ENCODE measurements at regions not wholly inside any gene's neighbourhood (a gene's known extent, or its start where the extent isn't known, plus 50 kb on each side); places are given as distances from the start of the nearest gene placed in this dataset.

DNA sequence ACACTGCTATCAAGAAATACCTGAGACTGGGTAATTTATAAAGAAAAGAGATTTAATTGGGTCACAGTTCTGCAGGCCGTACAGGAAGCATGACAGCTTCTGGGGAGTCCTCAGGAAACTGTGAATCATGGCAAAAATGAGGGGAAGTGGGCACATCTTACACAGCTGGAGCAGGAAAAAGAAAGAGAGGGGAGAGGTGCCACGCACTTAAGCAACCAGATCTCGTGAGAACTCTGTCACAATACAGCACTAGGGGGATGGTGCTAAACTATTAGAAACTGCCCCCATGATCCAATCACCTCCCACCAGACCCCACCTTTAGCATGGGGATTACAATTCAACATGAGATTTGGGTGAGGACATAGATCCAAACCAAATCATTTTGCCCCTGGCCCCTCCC is 105.5 kb upstream of the CPLX2 start:
- no peak for DNase-seq

DNA sequence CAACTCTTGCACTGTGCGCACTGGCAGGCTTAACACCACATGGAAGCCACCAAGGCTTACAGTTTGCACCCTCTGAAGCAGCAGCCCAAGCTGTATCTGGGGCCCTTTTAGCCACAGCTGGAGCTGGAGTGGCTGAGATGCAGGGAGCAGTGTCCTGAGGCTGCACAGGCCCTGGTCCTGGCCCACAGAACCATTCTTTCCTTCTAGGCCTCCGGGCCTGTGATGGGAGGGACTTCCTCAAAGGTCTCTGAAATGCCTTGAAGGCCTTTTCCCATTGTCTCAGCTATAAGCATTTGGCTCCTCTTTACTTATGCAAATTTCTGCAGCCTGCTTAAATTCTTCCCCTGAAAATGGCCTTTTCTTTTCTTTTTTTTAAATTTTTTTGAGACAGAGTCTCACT is 104.4 kb upstream of the CPLX2 start:
- no peak for DNase-seq

DNA sequence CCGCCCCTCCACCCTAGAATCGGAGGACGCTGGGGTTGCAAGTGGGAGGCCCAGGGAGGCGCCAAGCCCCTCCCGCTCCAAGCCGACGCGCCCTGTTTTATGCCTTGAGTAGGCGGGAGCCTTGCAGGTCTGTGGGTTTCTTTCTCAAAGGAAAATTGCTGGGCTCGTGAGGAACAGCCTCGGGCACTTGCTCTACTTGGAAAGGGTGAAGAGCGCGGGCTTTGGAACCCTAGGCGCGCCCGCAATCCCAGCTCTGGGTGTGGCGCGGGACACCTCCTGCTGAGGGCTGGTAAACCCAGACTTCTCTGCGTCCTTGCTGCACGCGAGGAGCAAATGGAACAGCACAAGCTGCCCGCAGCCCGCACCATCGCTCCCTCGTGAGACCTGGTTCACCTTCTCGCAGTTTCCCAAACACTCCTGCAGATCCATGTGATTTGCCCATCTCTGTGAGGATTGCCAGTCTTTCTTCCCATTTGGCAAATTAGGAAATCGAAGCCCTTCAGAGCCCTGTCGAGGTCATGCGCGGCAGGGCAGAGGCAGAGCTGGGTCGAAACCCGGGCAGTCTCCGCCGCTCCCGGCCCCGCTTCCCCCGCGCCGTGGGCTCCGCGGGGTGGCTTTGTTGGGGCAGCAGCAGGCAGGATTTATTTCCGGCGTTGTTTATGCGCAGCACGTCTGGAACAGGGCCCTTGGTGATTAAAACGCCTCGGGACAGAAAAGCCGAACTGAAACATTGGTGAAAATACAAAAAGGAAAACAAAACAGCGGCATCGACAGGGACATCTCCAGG is 98.4 kb upstream of the CPLX2 start:
- DNase-seq = no peak

DNA sequence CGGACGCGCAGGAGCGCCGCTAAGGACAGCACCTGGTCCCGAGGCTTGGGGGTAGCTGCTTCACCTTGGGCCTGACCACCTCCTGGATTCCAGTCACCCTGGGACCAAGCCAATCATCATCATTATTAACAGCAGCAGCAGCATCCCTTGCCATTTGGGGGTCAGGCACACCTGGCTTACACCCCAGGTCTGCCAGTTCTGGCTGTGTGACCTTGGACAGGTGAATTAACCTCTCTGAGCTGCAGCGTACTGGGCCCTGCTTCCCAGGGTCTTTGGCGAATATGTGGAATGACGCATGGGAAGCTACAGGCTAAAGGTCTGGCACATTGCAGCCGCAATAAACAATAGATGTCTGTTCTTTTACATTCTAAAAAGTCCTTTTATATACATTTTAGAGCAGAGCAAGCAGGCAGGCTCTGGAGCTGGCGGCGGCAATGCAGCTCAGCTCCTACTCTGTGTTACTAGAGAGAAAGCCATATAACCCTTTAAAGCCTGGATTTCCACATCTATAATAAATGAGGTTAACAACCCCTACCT is 97.8 kb upstream of the CPLX2 start:
- DNase-seq = no peak

DNA sequence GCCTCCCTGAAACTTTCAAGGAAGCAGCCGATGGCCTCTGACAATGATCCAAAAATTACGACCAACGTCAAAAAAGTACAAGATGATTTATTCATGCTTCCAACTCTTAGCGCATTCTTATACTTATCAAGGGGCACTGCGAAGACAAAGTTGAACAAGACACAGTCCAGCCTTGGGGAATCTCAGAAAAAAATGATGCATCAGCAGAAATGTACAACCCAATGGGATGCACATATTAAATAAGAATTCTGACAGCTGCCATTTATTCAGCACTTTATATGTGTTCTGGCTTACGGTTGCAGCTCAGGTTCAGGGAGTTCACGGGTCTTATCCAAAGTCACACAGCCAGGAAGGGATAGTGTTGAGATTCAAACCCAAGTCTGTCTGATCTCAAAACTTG is 96.0 kb upstream of the CPLX2 start:
- no peak for DNase-seq

DNA sequence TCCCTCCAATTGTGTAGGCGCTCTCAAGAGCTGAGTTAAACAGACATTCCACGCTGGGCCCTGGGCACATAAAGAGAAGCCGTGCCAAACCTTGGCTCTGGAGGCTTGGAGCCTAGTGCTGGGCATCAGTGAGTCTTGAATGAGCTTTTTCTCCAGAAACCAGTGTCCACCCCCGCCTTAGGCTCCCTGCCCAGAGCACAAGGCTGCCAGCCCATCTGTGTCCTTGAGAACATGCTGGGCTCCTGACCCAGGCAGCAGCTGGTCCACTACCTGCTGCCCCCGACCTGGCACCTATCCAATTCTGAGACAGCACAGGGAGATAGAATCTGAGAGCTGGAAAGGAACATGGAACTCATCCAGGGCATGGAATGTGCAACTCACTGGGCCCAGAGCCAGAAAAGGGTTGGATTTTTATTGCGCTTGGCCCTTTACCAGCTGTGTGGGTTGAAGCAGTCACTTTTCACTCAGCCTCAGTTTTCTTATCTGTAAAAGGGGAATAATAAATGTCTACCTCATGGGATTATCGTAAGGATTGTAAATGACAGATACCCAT is 92.4 kb upstream of the CPLX2 start:
- DNase-seq = peak; percentile 73

DNA sequence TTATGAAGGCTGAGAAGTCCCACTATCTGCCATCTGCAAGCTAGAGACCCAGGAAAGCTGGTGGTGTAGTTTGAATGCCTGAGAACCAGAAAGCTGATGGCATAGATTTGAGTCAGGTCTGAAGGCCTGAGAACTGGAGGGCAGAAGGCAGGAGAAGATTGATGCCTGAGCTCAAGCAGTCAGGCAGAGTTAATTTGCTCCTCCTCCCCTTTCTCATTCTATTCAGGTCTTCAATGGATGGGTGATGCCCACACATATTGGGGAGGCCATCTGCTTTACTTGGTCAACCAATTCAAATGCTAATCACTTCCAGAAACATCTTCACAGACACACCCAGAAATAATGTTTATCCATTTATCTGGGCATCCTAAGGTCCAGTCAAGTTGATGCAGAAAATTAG is 87.6 kb upstream of the CPLX2 start:
- DNase-seq = no peak

DNA sequence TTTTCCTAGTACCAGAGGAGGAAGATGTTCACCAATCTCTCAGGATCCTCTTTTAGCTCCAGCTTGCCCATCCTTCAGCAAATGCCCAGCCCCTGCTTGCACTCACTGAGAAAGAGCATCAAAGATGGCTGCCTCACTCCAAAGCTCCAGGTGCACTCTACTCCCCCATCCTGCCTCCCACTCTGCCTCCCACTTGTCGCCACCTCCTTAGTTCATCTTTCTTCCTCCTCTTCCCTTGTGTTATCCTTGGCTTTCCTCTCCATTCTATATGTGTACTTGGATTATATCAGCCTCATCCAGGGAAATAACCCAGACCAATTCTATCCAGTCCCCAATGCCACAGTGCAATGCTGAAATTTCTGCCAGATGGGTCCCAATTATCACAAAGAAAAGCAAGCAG is 87.1 kb upstream of the CPLX2 start:
- no peak for DNase-seq

DNA sequence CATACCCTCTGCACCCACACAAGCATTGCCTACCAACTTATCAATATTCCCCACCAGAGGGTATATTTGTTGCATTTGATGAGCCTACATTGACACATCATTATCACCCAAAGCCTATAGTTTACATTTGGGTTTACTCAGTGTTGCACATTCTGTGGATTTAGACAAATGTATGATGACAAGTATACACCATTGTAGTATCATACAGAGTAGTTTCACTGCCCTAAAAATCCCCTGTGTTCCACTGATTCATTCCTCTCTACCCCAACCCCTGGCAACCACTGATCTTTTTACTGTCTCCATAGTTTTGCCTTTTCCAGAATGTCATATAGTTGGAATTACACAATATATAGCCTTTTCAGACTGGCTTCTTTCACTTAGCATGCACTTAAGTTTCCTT is 85.7 kb upstream of the CPLX2 start:
- no peak for DNase-seq

DNA sequence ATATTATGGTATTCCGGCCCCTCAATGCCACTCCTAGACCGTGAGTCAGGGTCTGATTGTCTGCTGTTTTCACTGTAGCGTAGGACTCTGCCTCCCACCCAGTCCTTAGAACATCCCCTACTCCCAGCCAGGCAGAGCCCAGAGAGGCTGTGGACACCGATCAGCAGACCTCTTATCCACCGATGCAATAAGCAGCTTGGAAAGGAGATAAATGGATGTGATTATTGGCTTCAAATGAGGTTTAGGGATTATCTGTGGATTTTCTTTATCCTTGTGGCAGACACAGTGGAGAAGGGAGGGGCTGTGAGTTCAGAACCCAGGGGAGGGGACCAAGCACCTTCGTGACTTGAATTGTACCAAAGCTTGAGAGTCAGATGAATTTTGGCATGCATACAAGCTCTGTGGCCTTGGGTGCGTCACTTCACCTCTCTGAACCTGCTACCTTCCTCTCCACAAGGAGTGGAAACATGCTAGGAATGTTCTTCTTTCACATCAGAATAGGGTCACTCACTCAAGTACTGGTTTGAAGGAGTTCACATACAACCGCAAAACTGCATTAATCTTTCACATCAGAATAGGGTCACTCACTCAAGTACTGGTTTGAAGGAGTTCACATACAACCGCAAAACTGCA is 83.1 kb upstream of the CPLX2 start:
- no peak for DNase-seq

DNA sequence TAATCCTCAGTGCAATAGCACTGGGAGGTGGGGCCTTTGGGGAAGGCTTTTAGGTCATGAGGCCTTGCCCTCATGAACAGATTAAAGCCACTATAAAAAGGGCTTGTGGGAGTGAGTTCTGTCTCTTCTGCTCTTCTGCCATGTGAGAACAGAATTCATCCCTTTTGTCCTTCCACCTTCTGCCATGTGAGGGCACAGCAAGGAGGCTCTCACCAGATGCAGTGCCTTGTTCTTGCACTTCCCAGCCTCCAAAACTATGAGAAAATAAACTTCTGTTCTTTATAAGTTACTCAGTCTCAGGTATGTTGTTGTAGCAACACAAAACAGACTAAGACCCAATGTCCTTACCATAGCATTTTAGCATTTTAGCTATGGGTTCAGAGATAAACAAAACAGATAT is 81.7 kb upstream of the CPLX2 start:
- no peak for DNase-seq

DNA sequence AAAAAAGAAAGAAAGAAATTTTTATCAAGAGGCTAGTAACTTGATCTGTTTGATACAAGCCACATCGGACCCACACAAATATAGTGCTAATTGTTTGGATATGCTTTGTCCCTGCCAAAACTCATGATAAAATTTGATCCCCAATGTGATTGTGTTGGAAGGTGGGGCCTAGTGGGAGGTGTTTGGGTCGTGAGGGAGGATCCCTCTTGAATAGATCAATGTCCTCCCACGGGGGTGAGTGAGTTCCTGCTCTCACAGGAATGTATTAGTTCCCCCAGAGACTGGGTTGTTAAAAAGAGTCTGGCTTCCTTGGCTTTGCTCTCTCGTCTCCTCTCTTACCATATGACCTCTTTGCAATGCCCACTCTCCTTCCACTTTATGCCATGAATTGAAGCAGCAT is 80.6 kb upstream of the CPLX2 start:
- DNase-seq = no peak

DNA sequence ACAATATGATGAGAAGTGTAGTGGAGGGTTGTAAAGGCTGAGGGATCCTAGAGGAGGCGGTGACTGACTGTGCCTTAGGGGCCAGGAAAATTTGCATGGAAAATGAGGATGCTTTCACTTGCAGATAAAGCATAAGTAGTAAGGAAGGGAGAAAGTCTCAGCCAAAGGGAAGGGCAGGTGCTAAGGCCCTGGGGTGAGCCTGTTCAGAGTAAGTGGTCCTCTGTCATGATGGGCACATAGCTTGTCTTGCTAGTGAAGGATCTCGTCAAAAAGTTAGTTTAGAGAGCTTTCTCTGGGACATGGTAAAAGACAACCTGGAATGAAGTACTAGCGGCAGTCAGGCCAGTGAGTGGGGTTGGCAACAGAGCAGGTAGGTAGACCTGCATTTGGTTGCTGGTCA is 75.4 kb upstream of the CPLX2 start:
- DNase-seq = no peak

DNA sequence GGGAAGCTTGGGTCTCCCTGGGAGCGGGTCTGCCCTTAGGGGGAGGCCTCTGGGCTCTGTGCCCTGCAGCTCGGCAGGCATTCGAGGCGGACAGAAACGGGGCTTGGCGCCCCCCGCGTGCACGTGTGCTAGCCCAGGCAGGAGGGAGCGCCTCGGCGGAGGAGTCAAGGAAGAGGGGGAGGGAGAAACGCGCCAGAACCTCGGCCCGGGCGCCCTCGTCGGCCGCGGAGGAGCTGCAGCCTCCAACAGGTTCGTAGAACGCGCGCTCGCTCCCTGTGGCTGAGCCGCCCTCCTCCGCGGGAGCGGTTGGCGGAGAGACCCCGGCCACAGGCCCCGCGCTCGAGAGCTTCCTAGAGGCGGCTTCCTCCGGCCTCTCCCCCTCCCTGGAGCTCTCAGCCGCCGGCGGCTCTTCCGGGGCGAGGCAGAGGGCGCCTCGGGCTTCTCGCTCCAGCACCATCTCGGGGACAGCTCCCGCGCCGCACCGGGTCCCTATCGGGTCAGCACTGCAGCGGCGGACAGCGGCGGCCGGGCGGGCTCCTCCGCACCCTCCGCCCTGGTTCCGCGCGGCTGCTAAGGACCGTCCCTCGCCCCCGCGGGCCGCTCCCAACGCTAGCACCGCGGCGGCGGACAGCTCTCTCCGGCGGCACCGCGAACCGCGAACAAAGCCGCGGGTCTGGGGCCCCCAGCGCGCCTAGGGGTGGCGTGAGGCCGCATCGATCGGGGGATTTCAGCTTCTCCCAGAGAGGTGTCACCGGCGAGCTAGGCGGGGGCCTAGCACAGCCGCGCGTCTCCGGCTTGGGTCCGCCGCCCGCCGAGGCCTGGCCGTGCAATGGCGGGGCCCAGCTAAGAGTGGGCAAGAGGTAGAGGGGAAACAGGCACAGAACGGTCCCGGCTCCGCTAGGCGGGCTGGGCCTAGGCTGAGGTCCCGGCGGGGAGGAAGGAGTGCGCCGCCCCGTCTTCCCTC is 74.6 kb upstream of the CPLX2 start:
- peak; percentile 36 for DNase-seq

DNA sequence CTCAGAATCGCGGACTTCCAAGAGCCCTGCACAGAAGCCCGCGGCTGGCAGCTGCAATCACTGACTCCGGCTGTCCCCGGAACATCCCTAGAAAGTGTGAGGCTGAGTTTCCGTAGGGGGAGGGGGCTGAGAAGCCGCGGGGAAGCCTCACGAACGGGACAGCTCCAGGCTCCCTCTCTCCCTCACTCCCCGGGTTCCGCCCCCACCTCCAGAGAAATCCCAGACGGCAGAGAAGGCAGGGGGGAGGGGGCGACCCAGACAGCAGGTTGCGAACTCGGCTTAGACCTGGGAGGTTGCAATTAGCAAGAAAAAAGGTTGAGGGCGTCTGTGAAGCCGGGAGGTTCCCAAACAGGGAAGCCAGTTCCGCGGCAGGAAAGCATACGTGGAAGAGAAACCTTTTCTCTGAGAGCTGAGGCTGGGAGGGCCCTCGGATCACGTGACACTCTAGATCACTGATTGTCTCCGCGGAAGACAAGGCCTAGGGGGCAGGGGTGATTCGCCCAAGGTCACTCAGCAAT is 73.8 kb upstream of the CPLX2 start:
- DNase-seq = peak; percentile 72

DNA sequence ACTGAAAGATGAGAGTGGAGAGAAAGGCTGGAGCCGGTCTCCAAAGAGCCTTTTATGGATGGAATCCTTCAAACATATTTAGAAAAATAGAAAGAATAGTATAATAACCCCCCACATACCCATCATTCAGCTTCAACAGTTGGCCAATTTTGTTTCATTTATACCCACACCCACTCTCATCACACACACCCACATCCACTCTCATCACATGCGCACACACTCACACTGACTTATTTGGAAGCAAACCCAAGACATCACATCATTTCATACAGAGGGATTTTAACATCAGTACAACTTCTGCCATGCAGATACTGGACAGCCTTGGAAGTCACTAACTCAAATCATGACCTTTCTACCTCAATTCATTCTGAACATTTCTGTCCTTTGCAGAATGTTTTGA is 72.8 kb upstream of the CPLX2 start:
- no peak for DNase-seq

DNA sequence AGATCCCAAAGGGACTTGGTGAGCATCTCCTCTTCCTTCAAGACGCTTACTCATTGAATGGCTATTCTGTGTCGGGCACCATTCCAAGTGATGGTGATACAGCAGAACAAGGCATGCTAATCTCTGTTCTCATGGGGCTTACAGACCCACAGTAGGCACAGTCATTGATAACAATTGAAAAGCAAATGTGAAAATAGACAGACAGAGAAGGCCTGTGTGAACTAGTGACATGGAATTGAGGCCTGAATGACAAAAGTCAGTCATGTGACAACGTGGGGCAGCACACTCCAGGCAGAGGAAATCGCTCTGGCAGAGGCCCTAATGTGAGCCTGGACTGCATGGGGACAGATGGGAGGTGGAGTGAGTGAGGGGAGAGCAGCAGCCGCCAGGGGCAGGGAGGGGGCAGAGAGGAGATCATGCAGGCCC is 70.7 kb upstream of the CPLX2 start:
- no peak for DNase-seq

DNA sequence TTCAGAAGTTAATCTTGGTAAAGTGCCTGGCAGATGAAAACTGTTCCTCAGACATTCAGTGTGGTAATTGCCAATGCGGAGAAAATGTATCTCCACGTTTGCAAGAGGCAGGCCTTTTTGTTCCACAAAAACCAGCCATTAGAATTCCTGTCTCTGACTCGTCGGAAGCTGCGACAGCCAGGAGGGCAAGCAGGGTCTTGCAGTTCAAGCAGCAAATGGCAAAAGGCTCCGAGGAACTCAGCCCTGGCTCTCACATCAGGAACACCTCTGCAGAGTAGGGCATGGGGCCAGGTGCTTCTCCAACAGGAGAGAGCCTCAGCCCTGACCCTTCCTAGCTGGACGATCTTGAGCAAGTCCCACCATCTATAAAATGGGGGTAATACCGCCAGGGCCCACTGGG is 69.0 kb upstream of the CPLX2 start:
- no peak for DNase-seq

DNA sequence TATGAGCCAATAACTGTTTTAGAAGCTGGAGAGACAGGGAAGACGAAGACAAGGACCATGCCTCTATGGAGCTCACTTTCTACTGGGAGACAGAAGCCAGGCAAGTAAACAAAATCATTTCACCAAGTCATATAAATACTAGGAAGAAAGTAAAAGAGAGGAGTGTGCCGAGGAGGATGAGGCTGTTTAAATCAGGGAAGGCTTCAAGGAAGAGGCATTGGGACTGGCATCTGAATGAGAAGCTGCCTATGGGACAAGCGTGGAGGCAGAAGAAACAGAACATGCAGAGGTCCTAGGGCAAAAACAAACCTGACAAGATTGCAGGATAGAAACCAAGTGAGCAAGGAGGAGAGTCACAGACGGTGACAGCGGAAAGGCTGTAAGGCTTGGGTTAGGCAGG is 68.1 kb upstream of the CPLX2 start:
- DNase-seq = no peak

DNA sequence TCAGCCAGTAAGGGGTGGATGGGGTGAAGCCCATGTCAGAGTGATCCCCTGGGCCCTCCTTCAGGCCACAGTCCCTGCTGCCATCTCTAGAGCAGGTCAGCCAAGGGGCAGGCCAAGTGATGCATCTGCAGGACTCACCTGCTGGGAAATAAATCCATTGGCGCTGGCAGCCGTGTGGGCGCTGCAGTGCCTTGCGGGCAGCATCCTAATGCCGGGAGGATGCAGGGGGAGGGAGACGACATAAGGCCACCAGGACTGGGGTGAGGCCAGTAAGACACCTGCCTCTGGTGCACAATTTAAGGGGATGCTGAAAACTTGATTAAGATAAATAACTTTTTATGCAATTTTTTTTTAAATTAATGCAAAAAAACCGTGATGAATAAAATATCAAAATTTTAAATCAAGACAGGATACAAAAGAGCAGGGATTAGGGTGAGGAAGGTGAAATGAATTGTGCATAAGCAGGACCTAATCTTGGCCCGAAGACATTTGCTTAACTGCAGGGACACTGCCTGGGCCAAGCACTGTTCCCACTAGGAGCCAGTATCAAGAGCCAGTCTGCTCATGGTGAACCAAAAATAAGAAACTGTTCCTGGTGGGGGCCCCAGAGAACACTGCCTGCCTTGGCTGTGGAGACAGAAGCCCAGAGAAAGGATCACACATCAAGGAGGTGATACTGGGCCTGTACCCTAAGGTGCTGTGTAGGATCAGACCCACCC is 67.5 kb upstream of the CPLX2 start:
- no peak for DNase-seq

DNA sequence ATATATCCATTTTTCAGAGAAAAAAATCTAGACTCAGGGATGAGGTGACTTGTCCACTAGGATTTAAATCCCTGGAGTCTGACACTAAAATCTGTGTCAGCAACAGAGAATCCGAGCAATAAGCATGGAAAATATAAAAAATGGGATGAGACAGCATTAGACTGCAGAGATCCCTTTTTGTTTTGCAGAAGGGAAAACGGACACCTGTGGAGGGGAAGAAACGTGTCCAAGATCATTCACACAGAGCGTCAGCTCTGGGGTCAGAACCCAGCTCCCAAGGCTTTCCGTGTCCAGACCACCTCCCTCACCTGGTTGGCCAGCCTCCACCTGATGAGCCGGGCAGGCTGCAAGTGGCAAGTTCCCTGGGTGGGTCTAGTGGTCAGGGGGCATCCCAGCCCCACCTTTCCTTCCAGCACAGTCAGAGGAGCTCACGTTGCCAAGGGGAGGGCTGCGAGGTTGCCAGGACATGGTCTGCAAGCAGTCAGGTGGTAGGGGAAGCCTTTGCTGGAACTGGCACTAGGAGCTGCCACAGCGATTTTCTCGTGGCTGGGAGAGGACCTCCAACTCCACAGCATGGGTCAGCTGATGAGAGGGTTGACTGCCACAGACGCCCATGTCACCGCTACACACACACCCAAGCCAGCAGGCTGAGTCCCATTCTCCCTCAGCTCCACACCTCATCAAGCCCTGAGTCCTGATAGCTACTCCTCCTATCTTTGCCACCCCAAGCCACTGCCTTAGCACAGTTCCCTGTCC is 65.9 kb upstream of the CPLX2 start:
- DNase-seq = no peak
